Left lung (tissue), 4 donors: ENCODE measurements at regions not wholly inside any gene's neighbourhood (a gene's known extent, or its start where the extent isn't known, plus 50 kb on each side); places are given as distances from the start of the nearest gene placed in this dataset.

Experiments used
- ATAC-seq: fragments of 200-7000 bp; cut with Tn5 transposase; one replicate; pipeline ENCODE4 v1.9.1; 2020; ENCODE audit warnings: moderate library complexity
- DNase-seq, 4 donors: peaks; one replicate each; pipeline ENCODE4 v3.0.0-alpha.2; 2013 to 2020
- H3K27ac ChIP-seq, 2 donors: fragments of 200-600 bp; sonication (generic) in 1 of 2; one replicate each; pipeline versions ENCODE4 v1.5.0 to v1.8.0; 2020 to 2021
- H3K27me3 ChIP-seq, 2 donors: fragments of 200-600 bp; sonication (generic) in 1 of 2; one replicate each; pipeline versions ENCODE4 v1.5.0 to v1.8.0; 2020 to 2021
- H3K36me3 ChIP-seq, 2 donors: fragments of 200-600 bp; sonication (generic) in 1 of 2; one replicate each; pipeline versions ENCODE4 v1.5.0 to v1.8.0; 2020 to 2021
- H3K4me1 ChIP-seq, 2 donors: fragments of 200-600 bp; one replicate each; pipeline ENCODE4 v1.8.0; 2021
- H3K4me3 ChIP-seq, 2 donors: fragments of 200-600 bp; sonication (generic) in 1 of 2; one replicate each; pipeline versions ENCODE4 v1.5.0 to v1.8.0; 2020 to 2021; ENCODE audit warnings: mild to moderate bottlenecking in 1 of 2
- H3K9me3 ChIP-seq, 2 donors: fragments of 200-600 bp; sonication (generic) in 1 of 2; one replicate each; pipeline versions ENCODE4 v1.5.0 to v1.8.0; 2020 to 2021
- CTCF ChIP-seq, 2 donors: fragments of 200-600 bp; sonication (generic) in 1 of 2; IDR thresholded peaks; one replicate each; pipeline versions ENCODE4 v1.5.0 to v1.8.0; 2021; ENCODE audit warnings: antibody characterized with exemption in 2 of 2
- intact Hi-C, 2 donors: fragments of 100-400 bp; cut with DNase I; formaldehyde crosslinking; loops; one replicate each; pipeline versions ENCODE4 v1.11.2 to v1.14.2; 2022
- donor health status: DM: no; HTN: yes; CAD: no.
- donor health status: DM: no; HTN: no; CAD: no.

DNA sequence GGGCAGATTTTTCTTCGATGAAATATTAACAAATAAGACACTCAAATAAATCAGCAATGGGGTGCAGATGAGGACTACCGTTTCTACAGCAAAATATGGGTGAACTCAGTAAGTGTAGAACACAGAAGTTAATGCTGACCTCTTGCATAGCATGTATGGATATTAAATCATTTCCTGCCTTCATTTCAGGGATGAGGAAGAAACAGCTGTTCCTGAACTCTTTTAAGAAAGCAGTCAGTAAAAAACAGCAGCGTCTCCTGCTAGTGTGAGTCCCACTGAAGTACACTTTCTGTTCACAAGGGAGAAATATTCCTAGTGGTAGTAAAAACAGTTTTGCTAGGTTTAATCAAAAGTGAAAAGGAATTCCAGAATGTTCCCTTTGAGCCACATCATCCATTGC, 379.0 kb downstream of the ZEB2 start:
- intact Hi-C loops: no loop called here
- no peak for TF ChIP-seq CTCF (IDR thresholded peaks at IDR 0.05)
- ATAC-seq (no peak), DNase-seq (no peak)
- Histone ChIP-seq H3K27me3 (no peaks in the 10 kb centered on the region), H3K27ac (no peak overlapping the region), H3K4me1 (peaks cover 0 to 9% of the 10 kb centered on the region in 2 donors), H3K4me3 (no peak overlapping the region), H3K9me3 (no peaks in the 10 kb centered on the region), H3K36me3 (peaks cover 0 to under 1% of the 10 kb centered on the region in 2 donors)

- H3K27me3 ChIP-seq: no peaks in the 10 kb centered on the region
- H3K4me1 ChIP-seq: peaks cover 0 to 4% of the 10 kb centered on the region in 2 donors
- DNase-seq: no peak
- ATAC-seq: peak; percentile 40
- H3K36me3 ChIP-seq: peaks cover 0 to 2% of the 10 kb centered on the region in 2 donors
- no peaks in the 10 kb centered on the region for H3K9me3 ChIP-seq
- H3K4me3 ChIP-seq: no peak overlapping the region
- intact Hi-C loops: no loop called here
- peak overlapping the region in 1 of 2 donors; percentile 51 for H3K27ac ChIP-seq
- TF ChIP-seq CTCF (IDR thresholded peaks at IDR 0.05): no peak
These were observed 382.1 kb downstream of the ZEB2 start for GRCh38 chr2:144137705-144138428.

DNA sequence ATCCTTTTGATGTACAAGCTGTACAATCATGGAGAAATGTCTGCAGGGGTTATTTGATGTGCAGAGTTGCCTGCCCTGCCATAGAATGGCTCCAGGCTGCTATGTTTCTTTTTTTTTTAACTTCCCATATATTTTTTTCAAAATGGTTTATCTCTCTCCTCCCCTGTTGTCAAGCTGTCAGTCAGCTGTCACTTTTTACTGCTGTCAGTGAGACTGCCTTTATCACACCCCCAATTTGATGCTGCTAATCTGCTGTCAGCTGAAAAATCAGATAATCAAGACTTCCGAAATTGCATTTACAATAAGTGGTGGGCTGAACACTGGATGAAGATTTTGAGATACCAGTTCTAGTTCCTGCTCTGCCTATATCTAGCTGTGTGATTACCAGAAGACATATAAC, 382.6 kb downstream of the ZEB2 start:
- no peak for DNase-seq
- intact Hi-C loops: no loop called here
- H3K4me1 ChIP-seq: peaks cover 0 to 4% of the 10 kb centered on the region in 2 donors
- H3K36me3 ChIP-seq: peaks cover 0 to 2% of the 10 kb centered on the region in 2 donors
- no peak for ATAC-seq
- no peak overlapping the region for H3K27ac ChIP-seq
- no peak overlapping the region for H3K4me3 ChIP-seq
- no peaks in the 10 kb centered on the region for H3K9me3 ChIP-seq
- TF ChIP-seq CTCF (IDR thresholded peaks at IDR 0.05): no peak
- no peaks in the 10 kb centered on the region for H3K27me3 ChIP-seq

GRCh38 chr2:144136297-144137010, 383.5 kb downstream of the ZEB2 start:
- H3K9me3 ChIP-seq: no peaks in the 10 kb centered on the region
- peaks cover 0 to 4% of the 10 kb centered on the region in 2 donors for H3K4me1 ChIP-seq
- no peak overlapping the region for H3K27ac ChIP-seq
- ATAC-seq: no peak
- H3K27me3 ChIP-seq: no peaks in the 10 kb centered on the region
- no peak for TF ChIP-seq CTCF (IDR thresholded peaks at IDR 0.05)
- no peak for DNase-seq
- no peak overlapping the region for H3K4me3 ChIP-seq
- intact Hi-C loops: no loop called here
- peaks cover 0 to 2% of the 10 kb centered on the region in 2 donors for H3K36me3 ChIP-seq

DNA sequence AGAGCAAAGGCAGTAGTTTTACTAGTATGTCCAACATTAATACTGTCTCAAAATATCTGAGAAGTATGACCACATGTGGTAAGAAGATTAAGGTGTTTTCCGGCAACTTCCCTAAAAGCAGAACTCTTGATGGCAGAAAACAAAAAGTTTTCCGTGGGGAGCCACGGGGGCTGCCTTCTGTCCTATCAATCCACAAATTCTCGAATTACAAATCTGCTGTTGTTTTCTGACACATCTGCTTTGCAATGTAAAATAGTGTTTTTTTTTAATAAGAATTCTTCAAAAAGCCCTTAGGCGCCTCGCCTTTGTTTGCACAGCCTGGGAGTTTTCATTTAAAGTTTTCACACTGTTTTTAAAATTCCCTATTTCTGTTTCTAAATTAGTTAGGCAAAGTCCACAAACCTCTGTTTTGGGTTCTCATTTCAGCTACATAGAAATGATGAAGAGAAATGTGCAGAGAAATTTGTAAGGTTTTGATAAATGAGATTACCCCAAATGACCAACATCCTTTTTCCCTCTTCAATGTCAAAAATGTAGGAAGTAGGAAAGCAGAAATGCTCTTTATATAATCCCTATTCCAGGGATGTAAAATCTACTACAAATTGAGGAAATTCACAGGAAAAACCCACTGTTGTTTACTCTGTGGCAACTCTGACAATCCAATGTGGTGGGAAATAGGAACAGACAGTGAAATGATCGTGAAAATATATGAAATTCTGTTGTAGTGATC, 385.8 kb downstream of the ZEB2 start:
- Histone ChIP-seq H3K27me3 (no peaks in the 10 kb centered on the region), H3K4me3 (no peak overlapping the region), H3K9me3 (no peaks in the 10 kb centered on the region), H3K4me1 (peaks cover 0 to 4% of the 10 kb centered on the region in 2 donors), H3K36me3 (peaks cover 0 to 2% of the 10 kb centered on the region in 2 donors), H3K27ac (no peak overlapping the region)
- DNase-seq (no peak), ATAC-seq (no peak)
- intact Hi-C loops: no loop called here
- TF ChIP-seq CTCF (IDR thresholded peaks at IDR 0.05): no peak
